Stomach smooth muscle (tissue), 2 donors: ENCODE measurements at regions not wholly inside any gene's neighbourhood (a gene's known extent, or its start where the extent isn't known, plus 50 kb on each side); places are given as distances from the start of the nearest gene placed in this dataset.

ENCODE experiments used
- H3K27ac ChIP-seq: one replicate; pipeline ENCODE4 v1.7.0; 2013; ENCODE audit warnings: mild to moderate bottlenecking, low read length, inconsistent platforms
- H3K27me3 ChIP-seq, 2 donors: one replicate each; pipeline ENCODE4 v1.7.0; 2013; ENCODE audit warnings: low read length in 2 of 2; ENCODE audit not compliant: insufficient read depth in 2 of 2, control insufficient read depth in 1 of 2
- H3K36me3 ChIP-seq, 2 donors: one replicate each; pipeline ENCODE4 v1.7.0; 2013; ENCODE audit warnings: low read length in 2 of 2; ENCODE audit not compliant: control insufficient read depth in 2 of 2, insufficient read depth in 2 of 2
- H3K4me1 ChIP-seq: one replicate; pipeline ENCODE4 v1.7.0; 2013; ENCODE audit warnings: low read length; ENCODE audit not compliant: control insufficient read depth, insufficient read depth
- H3K4me3 ChIP-seq, 2 donors: one replicate each; pipeline ENCODE4 v1.7.0; 2013; ENCODE audit warnings: low read length in 2 of 2
- H3K9ac ChIP-seq, 2 donors: one replicate each; pipeline ENCODE4 v1.7.0; 2013; ENCODE audit warnings: low read length in 2 of 2, mild to moderate bottlenecking in 1 of 2
- H3K9me3 ChIP-seq, 2 donors: one replicate each; pipeline ENCODE4 v1.7.0; 2013; ENCODE audit warnings: low read length in 2 of 2; ENCODE audit not compliant: control insufficient read depth in 2 of 2
- donor health status: healthy.
- donor health status: Pancreatic carcinoma.

DNA sequence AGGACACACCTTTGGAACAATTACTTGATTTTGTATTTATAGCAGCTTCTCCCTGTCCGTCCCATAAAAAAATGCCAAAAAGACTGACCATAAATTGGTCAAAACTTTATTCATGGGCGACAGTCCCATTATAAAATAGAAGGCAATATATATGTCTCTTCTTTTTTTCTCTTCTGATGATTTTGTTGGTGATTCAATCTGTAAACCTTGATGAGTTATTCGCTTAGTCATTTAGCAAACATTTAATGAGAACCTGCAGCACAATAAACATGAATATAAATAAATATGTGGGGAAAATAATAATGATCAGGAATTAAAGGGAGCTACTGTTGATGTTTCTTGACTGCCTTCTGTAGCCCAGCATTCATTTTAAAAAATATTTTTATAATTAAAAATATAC, 356.4 kb upstream of the ACTBL2 start:
- Histone ChIP-seq H3K27ac (no peak overlapping the region), H3K4me3 (no peak overlapping the region), H3K36me3 (no peaks in the 10 kb centered on the region), H3K9ac (no peak overlapping the region), H3K9me3 (no peaks in the 10 kb centered on the region), H3K4me1 (no peaks in the 10 kb centered on the region), H3K27me3 (no peaks in the 10 kb centered on the region)

DNA sequence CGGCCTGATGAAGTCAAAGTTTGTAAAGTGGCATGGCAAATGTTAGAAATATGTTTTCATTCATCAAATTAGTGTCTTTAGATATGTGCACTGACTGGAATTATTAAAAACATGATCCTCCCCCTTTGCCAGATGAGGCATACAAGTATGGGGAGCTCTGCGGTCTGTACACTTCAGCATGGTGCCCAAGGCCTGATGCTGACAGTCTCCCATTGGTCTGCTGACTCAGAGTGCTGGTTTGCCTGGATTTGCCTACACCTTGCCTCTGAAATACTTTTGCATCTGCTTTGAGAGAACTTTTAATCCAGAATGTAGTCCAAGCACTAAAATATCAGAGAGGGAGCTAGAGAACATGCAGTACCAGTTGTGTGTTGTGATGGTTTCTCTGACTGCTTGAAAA, 354.3 kb upstream of the ACTBL2 start:
- Histone ChIP-seq H3K27me3 (no peaks in the 10 kb centered on the region), H3K4me1 (no peaks in the 10 kb centered on the region), H3K9ac (no peak overlapping the region), H3K36me3 (no peaks in the 10 kb centered on the region), H3K9me3 (no peaks in the 10 kb centered on the region), H3K4me3 (no peak overlapping the region), H3K27ac (no peak overlapping the region)

DNA sequence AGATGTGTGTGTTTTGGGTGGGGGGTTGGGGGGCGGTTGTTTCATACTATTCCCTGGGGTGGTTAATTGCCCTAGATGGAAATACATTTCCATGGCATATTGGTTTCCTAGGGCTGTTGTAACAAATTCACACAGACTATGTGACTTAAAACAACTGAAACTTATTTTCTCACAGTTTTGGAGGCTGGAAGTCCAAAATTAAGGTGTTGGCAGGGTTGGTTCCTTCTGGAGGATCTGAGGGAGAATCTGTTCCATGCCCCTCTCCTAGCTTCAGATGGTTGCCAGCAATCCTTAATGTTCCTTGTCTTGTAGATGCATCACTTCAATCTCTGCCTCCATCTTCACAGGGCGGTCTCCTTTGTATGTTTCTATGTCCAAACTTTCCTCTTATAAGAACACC, 353.7 kb upstream of the ACTBL2 start:
- H3K9ac ChIP-seq = no peak overlapping the region
- no peaks in the 10 kb centered on the region for H3K36me3 ChIP-seq
- H3K27me3 ChIP-seq = no peaks in the 10 kb centered on the region
- no peak overlapping the region for H3K4me3 ChIP-seq
- H3K27ac ChIP-seq = no peak overlapping the region
- no peaks in the 10 kb centered on the region for H3K4me1 ChIP-seq
- H3K9me3 ChIP-seq = no peaks in the 10 kb centered on the region

- no peak overlapping the region for H3K4me3 ChIP-seq
- H3K27me3 ChIP-seq = no peaks in the 10 kb centered on the region
- no peaks in the 10 kb centered on the region for H3K36me3 ChIP-seq
- H3K27ac ChIP-seq = peak overlapping the region; percentile 13
- H3K9me3 ChIP-seq = no peaks in the 10 kb centered on the region
- H3K9ac ChIP-seq = no peak overlapping the region
- H3K4me1 ChIP-seq = no peaks in the 10 kb centered on the region
Observed at GRCh38 chr5:57834829-57835608, 352.4 kb upstream of the ACTBL2 start.

GRCh38 chr5:57833489-57833888, 350.9 kb upstream of the ACTBL2 start:
- H3K27ac ChIP-seq = no peak overlapping the region
- H3K9me3 ChIP-seq = no peaks in the 10 kb centered on the region
- no peak overlapping the region for H3K9ac ChIP-seq
- no peaks in the 10 kb centered on the region for H3K4me1 ChIP-seq
- no peaks in the 10 kb centered on the region for H3K27me3 ChIP-seq
- no peak overlapping the region for H3K4me3 ChIP-seq
- H3K36me3 ChIP-seq = no peaks in the 10 kb centered on the region

- H3K4me3 ChIP-seq = no peak overlapping the region
- no peaks in the 10 kb centered on the region for H3K4me1 ChIP-seq
- H3K36me3 ChIP-seq = no peaks in the 10 kb centered on the region
- no peaks in the 10 kb centered on the region for H3K27me3 ChIP-seq
- no peak overlapping the region for H3K9ac ChIP-seq
- H3K9me3 ChIP-seq = no peaks in the 10 kb centered on the region
- no peak overlapping the region for H3K27ac ChIP-seq
Observed at GRCh38 chr5:57832875-57833274, 350.3 kb upstream of the ACTBL2 start.

GRCh38 chr5:57831932-57832331, 349.3 kb upstream of the ACTBL2 start:
- Histone ChIP-seq H3K9ac (no peak overlapping the region), H3K4me3 (no peak overlapping the region), H3K9me3 (no peaks in the 10 kb centered on the region), H3K4me1 (no peaks in the 10 kb centered on the region), H3K36me3 (no peaks in the 10 kb centered on the region), H3K27me3 (no peaks in the 10 kb centered on the region), H3K27ac (no peak overlapping the region)

- Histone ChIP-seq H3K27me3 (no peaks in the 10 kb centered on the region), H3K36me3 (no peaks in the 10 kb centered on the region), H3K9me3 (no peaks in the 10 kb centered on the region), H3K4me1 (no peaks in the 10 kb centered on the region), H3K9ac (no peak overlapping the region), H3K27ac (no peak overlapping the region), H3K4me3 (no peak overlapping the region)
Observed at GRCh38 chr5:57831090-57831489, 348.5 kb upstream of the ACTBL2 start.

DNA sequence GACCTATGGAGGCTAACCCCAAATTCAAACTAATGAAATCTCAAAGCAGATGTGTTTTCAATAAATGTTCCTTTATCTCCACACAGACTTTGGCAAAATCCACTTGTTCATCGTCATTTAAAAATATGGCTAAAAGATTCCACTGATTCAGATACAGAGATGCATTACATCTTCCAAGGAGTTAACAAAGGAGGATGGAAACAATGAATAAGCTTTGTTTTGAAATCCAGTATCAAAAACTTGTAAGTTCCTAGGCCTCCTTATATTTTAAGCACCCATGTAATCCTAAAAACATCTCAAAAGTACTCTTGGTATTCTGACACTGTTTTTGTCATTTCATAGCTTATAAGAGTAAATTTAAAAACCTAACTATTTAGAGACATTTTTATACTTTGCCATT, 345.6 kb upstream of the ACTBL2 start:
- Histone ChIP-seq H3K27ac (no peak overlapping the region), H3K36me3 (no peaks in the 10 kb centered on the region), H3K27me3 (no peaks in the 10 kb centered on the region), H3K9me3 (no peaks in the 10 kb centered on the region), H3K9ac (no peak overlapping the region), H3K4me1 (no peaks in the 10 kb centered on the region), H3K4me3 (no peak overlapping the region)

DNA sequence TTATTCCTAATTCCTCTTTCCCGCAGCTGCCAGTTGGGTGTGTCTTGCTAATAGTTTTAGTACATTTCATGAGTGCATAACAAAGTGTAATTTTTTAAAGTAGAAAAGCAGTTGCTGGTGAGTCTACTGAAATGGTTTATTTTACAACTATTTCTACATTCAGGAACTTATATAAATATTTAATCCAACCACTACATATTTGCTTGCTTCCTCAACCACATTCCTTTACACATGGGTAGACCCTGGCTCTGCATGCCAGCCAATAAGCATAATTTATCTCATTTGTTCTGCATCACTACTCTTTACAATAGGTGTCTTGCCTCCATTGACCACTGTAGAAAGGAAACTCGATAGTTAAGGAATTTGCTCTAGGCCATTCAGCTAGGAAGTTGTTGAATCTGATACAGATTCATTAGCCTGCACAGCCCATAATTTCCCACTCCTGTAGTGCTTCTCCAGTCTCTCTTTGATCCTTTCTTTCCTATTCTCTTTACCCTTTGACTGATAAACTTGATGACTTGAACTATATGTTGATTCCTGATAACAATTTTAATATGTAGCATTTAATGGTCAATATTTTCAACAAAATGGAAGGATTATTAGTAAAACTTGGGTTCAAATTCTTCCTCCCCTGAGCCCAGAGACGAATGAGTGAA, 342.5 kb upstream of the ACTBL2 start:
- no peak overlapping the region for H3K4me3 ChIP-seq
- H3K9me3 ChIP-seq = no peaks in the 10 kb centered on the region
- H3K36me3 ChIP-seq = no peaks in the 10 kb centered on the region
- no peak overlapping the region for H3K9ac ChIP-seq
- no peaks in the 10 kb centered on the region for H3K4me1 ChIP-seq
- H3K27me3 ChIP-seq = no peaks in the 10 kb centered on the region
- H3K27ac ChIP-seq = no peak overlapping the region

- Histone ChIP-seq H3K9ac (no peak overlapping the region), H3K9me3 (no peaks in the 10 kb centered on the region), H3K4me3 (no peak overlapping the region), H3K27me3 (no peaks in the 10 kb centered on the region), H3K36me3 (no peaks in the 10 kb centered on the region), H3K27ac (no peak overlapping the region), H3K4me1 (no peaks in the 10 kb centered on the region)
Observed at GRCh38 chr5:57824623-57825022, 342.0 kb upstream of the ACTBL2 start.
